ENCODE measurements at regions not wholly inside any gene's neighbourhood (a gene's known extent, or its start where the extent isn't known, plus 50 kb on each side); places are given as distances from the start of the nearest gene placed in this dataset.

DNA sequence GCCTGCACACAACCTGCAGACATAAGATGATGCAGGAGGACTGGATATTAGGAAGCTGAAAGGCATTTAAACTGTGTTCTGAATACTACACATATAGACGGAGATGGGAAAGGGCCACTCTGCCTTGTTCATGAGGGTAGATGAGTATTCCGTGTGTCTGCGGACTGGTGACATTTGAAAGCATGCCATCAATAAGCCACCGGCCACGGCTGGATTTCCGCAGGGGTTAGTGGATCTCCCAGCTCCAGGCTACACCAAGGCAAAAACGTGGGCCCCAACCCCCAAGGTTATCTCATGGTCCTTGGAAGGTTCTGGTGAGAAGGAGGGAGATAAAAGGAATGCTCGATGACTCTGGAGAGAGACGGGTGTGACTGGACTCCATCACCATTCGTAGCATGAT is 78.6 kb upstream of the THBS2 start (continued):
- TF ChIP-seq, protein P1, sequence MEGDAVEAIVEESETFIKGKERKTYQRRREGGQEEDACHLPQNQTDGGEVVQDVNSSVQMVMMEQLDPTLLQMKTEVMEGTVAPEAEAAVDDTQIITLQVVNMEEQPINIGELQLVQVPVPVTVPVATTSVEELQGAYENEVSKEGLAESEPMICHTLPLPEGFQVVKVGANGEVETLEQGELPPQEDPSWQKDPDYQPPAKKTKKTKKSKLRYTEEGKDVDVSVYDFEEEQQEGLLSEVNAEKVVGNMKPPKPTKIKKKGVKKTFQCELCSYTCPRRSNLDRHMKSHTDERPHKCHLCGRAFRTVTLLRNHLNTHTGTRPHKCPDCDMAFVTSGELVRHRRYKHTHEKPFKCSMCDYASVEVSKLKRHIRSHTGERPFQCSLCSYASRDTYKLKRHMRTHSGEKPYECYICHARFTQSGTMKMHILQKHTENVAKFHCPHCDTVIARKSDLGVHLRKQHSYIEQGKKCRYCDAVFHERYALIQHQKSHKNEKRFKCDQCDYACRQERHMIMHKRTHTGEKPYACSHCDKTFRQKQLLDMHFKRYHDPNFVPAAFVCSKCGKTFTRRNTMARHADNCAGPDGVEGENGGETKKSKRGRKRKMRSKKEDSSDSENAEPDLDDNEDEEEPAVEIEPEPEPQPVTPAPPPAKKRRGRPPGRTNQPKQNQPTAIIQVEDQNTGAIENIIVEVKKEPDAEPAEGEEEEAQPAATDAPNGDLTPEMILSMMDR (IDR thresholded peaks at IDR 0.05), result no peak
- TF ChIP-seq, protein P2, sequence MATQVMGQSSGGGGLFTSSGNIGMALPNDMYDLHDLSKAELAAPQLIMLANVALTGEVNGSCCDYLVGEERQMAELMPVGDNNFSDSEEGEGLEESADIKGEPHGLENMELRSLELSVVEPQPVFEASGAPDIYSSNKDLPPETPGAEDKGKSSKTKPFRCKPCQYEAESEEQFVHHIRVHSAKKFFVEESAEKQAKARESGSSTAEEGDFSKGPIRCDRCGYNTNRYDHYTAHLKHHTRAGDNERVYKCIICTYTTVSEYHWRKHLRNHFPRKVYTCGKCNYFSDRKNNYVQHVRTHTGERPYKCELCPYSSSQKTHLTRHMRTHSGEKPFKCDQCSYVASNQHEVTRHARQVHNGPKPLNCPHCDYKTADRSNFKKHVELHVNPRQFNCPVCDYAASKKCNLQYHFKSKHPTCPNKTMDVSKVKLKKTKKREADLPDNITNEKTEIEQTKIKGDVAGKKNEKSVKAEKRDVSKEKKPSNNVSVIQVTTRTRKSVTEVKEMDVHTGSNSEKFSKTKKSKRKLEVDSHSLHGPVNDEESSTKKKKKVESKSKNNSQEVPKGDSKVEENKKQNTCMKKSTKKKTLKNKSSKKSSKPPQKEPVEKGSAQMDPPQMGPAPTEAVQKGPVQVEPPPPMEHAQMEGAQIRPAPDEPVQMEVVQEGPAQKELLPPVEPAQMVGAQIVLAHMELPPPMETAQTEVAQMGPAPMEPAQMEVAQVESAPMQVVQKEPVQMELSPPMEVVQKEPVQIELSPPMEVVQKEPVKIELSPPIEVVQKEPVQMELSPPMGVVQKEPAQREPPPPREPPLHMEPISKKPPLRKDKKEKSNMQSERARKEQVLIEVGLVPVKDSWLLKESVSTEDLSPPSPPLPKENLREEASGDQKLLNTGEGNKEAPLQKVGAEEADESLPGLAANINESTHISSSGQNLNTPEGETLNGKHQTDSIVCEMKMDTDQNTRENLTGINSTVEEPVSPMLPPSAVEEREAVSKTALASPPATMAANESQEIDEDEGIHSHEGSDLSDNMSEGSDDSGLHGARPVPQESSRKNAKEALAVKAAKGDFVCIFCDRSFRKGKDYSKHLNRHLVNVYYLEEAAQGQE (IDR thresholded peaks at IDR 0.05; ENCODE audit: low read depth, low read length), result no peak
- TF ChIP-seq, protein P3, sequence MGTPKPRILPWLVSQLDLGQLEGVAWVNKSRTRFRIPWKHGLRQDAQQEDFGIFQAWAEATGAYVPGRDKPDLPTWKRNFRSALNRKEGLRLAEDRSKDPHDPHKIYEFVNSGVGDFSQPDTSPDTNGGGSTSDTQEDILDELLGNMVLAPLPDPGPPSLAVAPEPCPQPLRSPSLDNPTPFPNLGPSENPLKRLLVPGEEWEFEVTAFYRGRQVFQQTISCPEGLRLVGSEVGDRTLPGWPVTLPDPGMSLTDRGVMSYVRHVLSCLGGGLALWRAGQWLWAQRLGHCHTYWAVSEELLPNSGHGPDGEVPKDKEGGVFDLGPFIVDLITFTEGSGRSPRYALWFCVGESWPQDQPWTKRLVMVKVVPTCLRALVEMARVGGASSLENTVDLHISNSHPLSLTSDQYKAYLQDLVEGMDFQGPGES (IDR thresholded peaks at IDR 0.05; ENCODE audit: low read depth, low read length), result no peak
- no peak for TF ChIP-seq SIN3A (IDR thresholded peaks at IDR 0.05; ENCODE audit: borderline replicate concordance, low read depth, low read length)
- TF ChIP-seq ELF1 (IDR thresholded peaks at IDR 0.05), result no peak
- TF ChIP-seq MXI1 (IDR thresholded peaks at IDR 0.05; ENCODE audit: low read depth, low read length), result no peak
- TF ChIP-seq YY1 (IDR thresholded peaks at IDR 0.05; ENCODE audit: low read depth), result no peak
- TF ChIP-seq TCF12 (IDR thresholded peaks at IDR 0.05), result no peak

DNA sequence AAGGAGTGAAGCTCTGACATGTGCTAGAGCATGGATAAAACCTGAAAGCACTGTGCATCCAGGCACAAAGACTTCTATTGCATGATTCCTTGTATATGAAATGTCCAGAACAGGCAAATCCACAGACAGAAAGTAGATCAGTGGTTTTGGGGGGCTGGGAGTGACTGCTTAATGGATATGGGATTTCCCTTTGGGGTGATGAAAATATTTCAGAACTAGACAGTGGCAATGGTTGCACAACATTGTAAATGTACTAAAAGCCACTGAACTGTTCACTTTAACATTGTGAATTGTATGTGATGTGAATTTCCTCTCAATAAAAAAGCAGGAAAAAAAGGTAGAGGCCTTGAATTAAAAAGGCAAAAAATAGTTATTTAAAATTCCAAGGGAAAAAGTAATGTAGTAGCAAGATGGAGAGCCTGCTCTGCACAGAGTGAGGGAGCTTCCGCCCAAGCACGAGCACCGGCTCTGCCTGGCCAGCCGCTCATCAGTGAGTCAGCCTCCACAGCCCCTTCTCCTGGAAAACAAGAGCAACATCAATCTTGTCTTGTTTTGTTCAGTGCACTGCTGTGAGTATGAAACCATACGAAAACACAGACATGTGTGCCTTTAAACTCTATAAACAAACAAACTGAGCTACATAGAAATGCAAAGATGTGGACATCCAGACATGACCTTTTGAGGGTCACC is 74.6 kb upstream of the THBS2 start:
- ChIA-PET POLR2A (no interaction called here), CTCF (interaction anchor here (1.4 kb wide), 1 partner anchor 58 kb away, joined by 3 read pairs; no protein-coding TSS in a partner anchor)
- H3K27me3 ChIP-seq (ENCODE audit: insufficient read depth), result no peaks in the 10 kb centered on the region
- no peak overlapping the region for H3K4me3 ChIP-seq (ENCODE audit: low read depth in 2 of 2, low read length in 1 of 2)
- peak overlapping the region; percentile 40; the same call in 1 of the 2 replicates for H2AFZ ChIP-seq (ENCODE audit: low read depth)
- H3K36me3 ChIP-seq (replicated peaks in 1 of 2; ENCODE audit: control insufficient read depth in 1 of 2, insufficient read depth in 2 of 2, low read length in 1 of 2), result no peaks in the 10 kb centered on the region
- no peaks in the 10 kb centered on the region for H4K20me1 ChIP-seq (ENCODE audit: insufficient read depth)
- H3K4me2 ChIP-seq, result no peak overlapping the region
- TF ChIP-seq ELF1 (IDR thresholded peaks at IDR 0.05), result no peak
- TF ChIP-seq RAD21 (IDR thresholded peaks at IDR 0.05; ENCODE audit: low read length), result 0 out of 2 replicates have a peak, but pooled peaks have one; percentile 5
- TF ChIP-seq, protein P2 (IDR thresholded peaks at IDR 0.05; ENCODE audit: low read depth, low read length), result no peak
- 0 out of 4 replicates have a peak, but pooled peaks of 1 of the 2 experiments have one; percentile 24 for TF ChIP-seq EP300 (IDR thresholded peaks at IDR 0.05; ENCODE audit: borderline replicate concordance in 1 of 2, low read depth in 1 of 2, low read length in 1 of 2)
- TF ChIP-seq, protein P4, sequence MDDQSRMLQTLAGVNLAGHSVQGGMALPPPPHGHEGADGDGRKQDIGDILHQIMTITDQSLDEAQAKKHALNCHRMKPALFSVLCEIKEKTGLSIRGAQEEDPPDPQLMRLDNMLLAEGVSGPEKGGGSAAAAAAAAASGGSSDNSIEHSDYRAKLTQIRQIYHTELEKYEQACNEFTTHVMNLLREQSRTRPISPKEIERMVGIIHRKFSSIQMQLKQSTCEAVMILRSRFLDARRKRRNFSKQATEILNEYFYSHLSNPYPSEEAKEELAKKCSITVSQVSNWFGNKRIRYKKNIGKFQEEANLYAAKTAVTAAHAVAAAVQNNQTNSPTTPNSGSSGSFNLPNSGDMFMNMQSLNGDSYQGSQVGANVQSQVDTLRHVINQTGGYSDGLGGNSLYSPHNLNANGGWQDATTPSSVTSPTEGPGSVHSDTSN (IDR thresholded peaks at IDR 0.05), result peak; percentile 80
- TF ChIP-seq, protein P5, sequence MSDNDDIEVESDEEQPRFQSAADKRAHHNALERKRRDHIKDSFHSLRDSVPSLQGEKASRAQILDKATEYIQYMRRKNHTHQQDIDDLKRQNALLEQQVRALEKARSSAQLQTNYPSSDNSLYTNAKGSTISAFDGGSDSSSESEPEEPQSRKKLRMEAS (IDR thresholded peaks at IDR 0.05; ENCODE audit: low read depth), result peak; percentile 86
- peak; percentile 46; the same call in 1 of the 2 replicates for TF ChIP-seq JUND (IDR thresholded peaks at IDR 0.05)
- TF ChIP-seq YY1 (IDR thresholded peaks at IDR 0.05; ENCODE audit: low read depth), result no peak
- TF ChIP-seq MEF2A (IDR thresholded peaks at IDR 0.05; ENCODE audit: borderline replicate concordance, low read depth), result no peak
- TF ChIP-seq POLR2AphosphoS5 (IDR thresholded peaks at IDR 0.05; ENCODE audit: low read depth, low read length), result no peak
- TF ChIP-seq TCF12 (IDR thresholded peaks at IDR 0.05), result peak; percentile 45; the same call in 1 of the 2 replicates
- peak; percentile 58; the same call in 1 of the 2 replicates for TF ChIP-seq FOSL2 (IDR thresholded peaks at IDR 0.05; ENCODE audit: borderline replicate concordance, low read depth)
- no peak overlapping the region for H3K9ac ChIP-seq
- WGBS (ENCODE audit: low lambda C conversion rate), result 14% methylated on average over 5 of the region's 5 CpGs
- H3K9me3 ChIP-seq, result no peaks in the 10 kb centered on the region
- H3K9me2 ChIP-seq, result no peaks in the 10 kb centered on the region
- DNase-seq, result no peak
- peak overlapping the region in 1 of 2 experiments; percentile 25; a peak in 2 of 4 replicates for H3K27ac ChIP-seq (ENCODE audit: low read depth in 2 of 2, low read length in 1 of 2)
- H3K79me2 ChIP-seq (ENCODE audit: insufficient read depth), result no peaks in the 10 kb centered on the region
- no peaks in the 10 kb centered on the region; a peak in 1 of 4 replicates for H3K4me1 ChIP-seq (ENCODE audit: control insufficient read depth in 1 of 2, insufficient read depth in 2 of 2, low read depth in 1 of 2, low read length in 1 of 2)
- no peaks in the 10 kb centered on the region for H3F3A ChIP-seq (replicated peaks; ENCODE audit: insufficient read depth)
